ENCODE measurements at regions not wholly inside any gene's neighbourhood (a gene's known extent, or its start where the extent isn't known, plus 50 kb on each side); places are given as distances from the start of the nearest gene placed in this dataset.

GRCh38 chr4:55763996-55764395 lies 55.6 kb upstream of the EXOC1L start (continued):
- TF ChIP-seq ZBTB33 (IDR thresholded peaks at IDR 0.05; ENCODE audit: borderline replicate concordance, low read depth): no peak
- TF ChIP-seq FOXJ3 (CRISPR knock-in tag; IDR thresholded peaks at IDR 0.05): no peak

DNA sequence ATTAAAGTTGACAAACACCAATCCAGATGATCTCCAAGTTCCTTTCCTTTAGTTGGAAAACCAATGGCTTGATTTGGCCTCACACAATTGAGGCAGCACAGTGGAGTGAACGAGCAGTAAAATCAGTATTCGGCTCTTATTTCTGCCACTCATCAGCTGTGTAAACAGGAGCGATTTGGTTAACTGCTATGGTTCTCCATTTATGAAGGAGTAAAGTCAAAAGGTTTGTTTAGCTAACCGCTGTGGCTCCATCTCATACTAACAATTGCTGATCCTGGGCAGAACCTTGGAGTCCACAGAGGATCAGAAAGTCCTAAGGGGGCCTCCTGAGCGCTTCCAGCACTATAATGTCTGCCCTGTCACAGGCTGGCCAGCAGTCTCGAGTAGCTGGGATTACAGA lies 54.5 kb upstream of the EXOC1L start:
- CTCF ChIA-PET: interaction anchor here (2.2 kb wide), 1 partner anchor 37 kb away, joined by 4 read pairs; no protein-coding TSS in a partner anchor
- no peaks in the 10 kb centered on the region for H3K9me2 ChIP-seq
- WGBS (ENCODE audit: low lambda C conversion rate): 72% methylated on average over 6 of the region's 6 CpGs
- H3K9me3 ChIP-seq: no peaks in the 10 kb centered on the region
- H3K79me2 ChIP-seq (ENCODE audit: insufficient read depth): no peaks in the 10 kb centered on the region
- H3K4me2 ChIP-seq: no peak overlapping the region
- no peak overlapping the region for H3K4me3 ChIP-seq (ENCODE audit: low read depth in 2 of 2, low read length in 1 of 2)
- no peaks in the 10 kb centered on the region for H3K27me3 ChIP-seq (ENCODE audit: insufficient read depth)
- TF ChIP-seq YY1 (IDR thresholded peaks at IDR 0.05; ENCODE audit: low read depth) (no peak), EZH2phosphoT487 (IDR thresholded peaks at IDR 0.05; ENCODE audit: borderline replicate concordance, low read depth) (no peak), RFX5 (IDR thresholded peaks at IDR 0.05; ENCODE audit: low read length) (no peak), FOSL2 (IDR thresholded peaks at IDR 0.05; ENCODE audit: borderline replicate concordance, low read depth) (no peak), GABPA (IDR thresholded peaks at IDR 0.05; ENCODE audit: low read depth) (no peak), RXRA (IDR thresholded peaks at IDR 0.05; ENCODE audit: borderline replicate concordance, low read depth) (no peak), PBX3 (IDR thresholded peaks at IDR 0.05) (no peak), RCOR1 (IDR thresholded peaks at IDR 0.05; ENCODE audit: low read length) (no peak), EP300 (IDR thresholded peaks at IDR 0.05; ENCODE audit: borderline replicate concordance in 1 of 2, low read depth in 1 of 2, low read length in 1 of 2) (no peak), RAD21 (IDR thresholded peaks at IDR 0.05; ENCODE audit: low read length) (no peak), NFIC (IDR thresholded peaks at IDR 0.05; ENCODE audit: borderline replicate concordance) (no peak), CTCF (IDR thresholded peaks at IDR 0.05) (no peak), TCF12 (IDR thresholded peaks at IDR 0.05) (no peak), CHD2 (IDR thresholded peaks at IDR 0.05; ENCODE audit: low read length, partially characterized antibody) (no peak)
- TF ChIP-seq, protein P1, sequence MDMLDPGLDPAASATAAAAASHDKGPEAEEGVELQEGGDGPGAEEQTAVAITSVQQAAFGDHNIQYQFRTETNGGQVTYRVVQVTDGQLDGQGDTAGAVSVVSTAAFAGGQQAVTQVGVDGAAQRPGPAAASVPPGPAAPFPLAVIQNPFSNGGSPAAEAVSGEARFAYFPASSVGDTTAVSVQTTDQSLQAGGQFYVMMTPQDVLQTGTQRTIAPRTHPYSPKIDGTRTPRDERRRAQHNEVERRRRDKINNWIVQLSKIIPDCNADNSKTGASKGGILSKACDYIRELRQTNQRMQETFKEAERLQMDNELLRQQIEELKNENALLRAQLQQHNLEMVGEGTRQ (IDR thresholded peaks at IDR 0.05; ENCODE audit: borderline replicate concordance, low read depth, low read length): no peak
- H3K27ac ChIP-seq (ENCODE audit: low read depth in 2 of 2, low read length in 1 of 2): no peak overlapping the region
- H2AFZ ChIP-seq (ENCODE audit: low read depth): no peak overlapping the region
- no peak overlapping the region for H3K9ac ChIP-seq
- no peaks in the 10 kb centered on the region; a peak in 1 of 4 replicates for H3K4me1 ChIP-seq (ENCODE audit: control insufficient read depth in 1 of 2, insufficient read depth in 2 of 2, low read depth in 1 of 2, low read length in 1 of 2)
- H3K36me3 ChIP-seq (replicated peaks in 1 of 2; ENCODE audit: control insufficient read depth in 1 of 2, insufficient read depth in 2 of 2, low read length in 1 of 2): no peaks in the 10 kb centered on the region
- H3F3A ChIP-seq (replicated peaks; ENCODE audit: insufficient read depth): no peaks in the 10 kb centered on the region
- POLR2A ChIA-PET: no interaction called here
- DNase-seq: no peak
- H4K20me1 ChIP-seq (ENCODE audit: insufficient read depth): no peaks in the 10 kb centered on the region

Data from SK-N-SH (cell line).